ENCODE measurements at regions not wholly inside any gene's neighbourhood (a gene's known extent, or its start where the extent isn't known, plus 50 kb on each side); places are given as distances from the start of the nearest gene placed in this dataset.
"Not testable (repeated sequence)": the region's sequence is repeated elsewhere in the genome, so short reads cannot be mapped to it uniquely, and the experiment has no call there.

DNA sequence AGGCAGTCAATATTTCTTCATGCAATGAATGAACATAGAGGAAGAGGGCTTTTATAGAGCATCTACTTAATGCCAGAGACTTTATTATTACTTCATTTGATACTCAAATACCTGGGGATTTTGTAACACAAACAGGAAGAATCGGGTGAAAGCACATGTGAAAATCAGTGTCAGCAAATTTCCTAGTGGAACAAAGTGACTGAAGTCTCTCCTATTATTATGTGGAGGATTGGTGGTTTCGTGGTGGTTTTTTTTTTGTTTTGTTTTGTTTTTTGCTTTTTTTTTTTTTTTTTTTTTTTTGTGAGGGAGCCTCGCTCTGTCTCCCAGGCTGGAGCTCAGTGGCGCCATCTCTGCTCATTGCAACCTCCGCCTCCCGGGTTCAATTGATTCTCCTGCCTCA lies 207.0 kb downstream of the RRAGB start:
- no peaks in the 10 kb centered on the region for H3K36me3 Mint-ChIP-seq
- no peak overlapping the region for H3K27ac Mint-ChIP-seq
- no peak overlapping the region for H3K4me3 Mint-ChIP-seq
- H3K27me3 Mint-ChIP-seq, result no peaks in the 10 kb centered on the region
- peaks cover 16% of the 10 kb centered on the region for H3K9me3 Mint-ChIP-seq
- no peak for DNase-seq
- CTCF ChIA-PET, result interaction anchor here (0.6 kb wide), 1 partner anchor 291 kb away, joined by 3 read pairs; no protein-coding TSS in a partner anchor
- H3K4me1 Mint-ChIP-seq, result no peaks in the 10 kb centered on the region

DNA sequence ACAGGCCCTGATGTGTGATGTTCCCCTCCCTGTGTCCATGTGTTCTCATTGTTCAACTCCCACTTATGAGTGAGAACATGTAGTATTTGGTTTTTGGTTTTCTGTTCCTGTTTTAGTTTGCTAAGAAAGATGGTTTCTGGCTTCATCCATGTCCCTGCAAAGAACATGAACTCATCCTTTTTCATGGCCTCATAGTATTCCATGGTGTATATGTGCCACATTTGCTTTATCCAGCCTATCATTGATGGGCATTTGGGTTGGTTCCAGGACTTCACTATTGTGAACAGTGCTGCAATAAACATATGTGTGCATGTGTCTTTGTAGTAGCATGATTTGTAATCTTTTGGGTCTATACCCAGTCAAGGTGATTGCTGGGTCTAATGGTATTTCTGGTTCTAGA lies 211.0 kb downstream of the RRAGB start:
- H3K4me1 Mint-ChIP-seq, H3K27ac Mint-ChIP-seq, H3K27me3 Mint-ChIP-seq, H3K4me3 Mint-ChIP-seq, DNase-seq, CTCF ChIA-PET, H3K9me3 Mint-ChIP-seq, H3K36me3 Mint-ChIP-seq: not testable (repeated sequence)

All from activated naive CD4-positive, alpha-beta T cell treated with anti-CD3 and anti-CD28 coated beads, Interleukin-2, amount 10 ng/mL, durations not matched to agents 7 days and 5 days (primary cell).